Endothelial cell (in vitro differentiated cells): ENCODE measurements at regions not wholly inside any gene's neighbourhood (a gene's known extent, or its start where the extent isn't known, plus 50 kb on each side); places are given as distances from the start of the nearest gene placed in this dataset.

ENCODE experiments used
- DNase-seq: peaks from one replicate; pipeline ENCODE4 v3.0.0; 2021; ENCODE audit warnings: low spot score
- H3K27ac Mint-ChIP-seq: one replicate; pipeline ENCODE4 v1.8.0; 2021; ENCODE audit warnings: mixed read lengths, inconsistent platforms; ENCODE audit not compliant: unreplicated experiment
- H3K27me3 Mint-ChIP-seq: one replicate; pipeline ENCODE4 v1.8.0; 2021; ENCODE audit warnings: mild to moderate bottlenecking, moderate library complexity, mixed read lengths, inconsistent platforms; ENCODE audit not compliant: unreplicated experiment
- H3K36me3 Mint-ChIP-seq: one replicate; pipeline ENCODE4 v1.8.0; 2021; ENCODE audit warnings: mild to moderate bottlenecking, low read depth, mixed read lengths, inconsistent platforms; ENCODE audit not compliant: unreplicated experiment
- H3K4me1 Mint-ChIP-seq: one replicate; pipeline ENCODE4 v1.8.0; 2021; ENCODE audit warnings: mild to moderate bottlenecking, mixed read lengths, inconsistent platforms; ENCODE audit not compliant: unreplicated experiment
- H3K4me3 Mint-ChIP-seq: one replicate; pipeline ENCODE4 v1.8.0; 2021; ENCODE audit warnings: mild to moderate bottlenecking, mixed read lengths, inconsistent platforms; ENCODE audit not compliant: unreplicated experiment
- H3K9me3 Mint-ChIP-seq: one replicate; pipeline ENCODE4 v1.8.0; 2021; ENCODE audit warnings: mixed read lengths, inconsistent platforms; ENCODE audit not compliant: unreplicated experiment
- TF ChIP-seq, protein P1 (sequence below): fragments of 200-600 bp; sonication (generic); IDR thresholded peaks from one replicate; pipeline ENCODE4 v1.5.0; 2021; ENCODE audit warnings: antibody characterized with exemption; ENCODE audit not compliant: unreplicated experiment

- H3K4me3 Mint-ChIP-seq: no peak overlapping the region
- no peaks in the 10 kb centered on the region for H3K36me3 Mint-ChIP-seq
- no peak overlapping the region for H3K27ac Mint-ChIP-seq
- H3K27me3 Mint-ChIP-seq: no peaks in the 10 kb centered on the region
- no peaks in the 10 kb centered on the region for H3K9me3 Mint-ChIP-seq
- TF ChIP-seq, protein P1, sequence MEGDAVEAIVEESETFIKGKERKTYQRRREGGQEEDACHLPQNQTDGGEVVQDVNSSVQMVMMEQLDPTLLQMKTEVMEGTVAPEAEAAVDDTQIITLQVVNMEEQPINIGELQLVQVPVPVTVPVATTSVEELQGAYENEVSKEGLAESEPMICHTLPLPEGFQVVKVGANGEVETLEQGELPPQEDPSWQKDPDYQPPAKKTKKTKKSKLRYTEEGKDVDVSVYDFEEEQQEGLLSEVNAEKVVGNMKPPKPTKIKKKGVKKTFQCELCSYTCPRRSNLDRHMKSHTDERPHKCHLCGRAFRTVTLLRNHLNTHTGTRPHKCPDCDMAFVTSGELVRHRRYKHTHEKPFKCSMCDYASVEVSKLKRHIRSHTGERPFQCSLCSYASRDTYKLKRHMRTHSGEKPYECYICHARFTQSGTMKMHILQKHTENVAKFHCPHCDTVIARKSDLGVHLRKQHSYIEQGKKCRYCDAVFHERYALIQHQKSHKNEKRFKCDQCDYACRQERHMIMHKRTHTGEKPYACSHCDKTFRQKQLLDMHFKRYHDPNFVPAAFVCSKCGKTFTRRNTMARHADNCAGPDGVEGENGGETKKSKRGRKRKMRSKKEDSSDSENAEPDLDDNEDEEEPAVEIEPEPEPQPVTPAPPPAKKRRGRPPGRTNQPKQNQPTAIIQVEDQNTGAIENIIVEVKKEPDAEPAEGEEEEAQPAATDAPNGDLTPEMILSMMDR: no peak
- H3K4me1 Mint-ChIP-seq: peaks cover 13% of the 10 kb centered on the region
- no peak for DNase-seq
Observed at GRCh38 chr20:6245436-6245835, 122.6 kb upstream of the FERMT1 start.

DNA sequence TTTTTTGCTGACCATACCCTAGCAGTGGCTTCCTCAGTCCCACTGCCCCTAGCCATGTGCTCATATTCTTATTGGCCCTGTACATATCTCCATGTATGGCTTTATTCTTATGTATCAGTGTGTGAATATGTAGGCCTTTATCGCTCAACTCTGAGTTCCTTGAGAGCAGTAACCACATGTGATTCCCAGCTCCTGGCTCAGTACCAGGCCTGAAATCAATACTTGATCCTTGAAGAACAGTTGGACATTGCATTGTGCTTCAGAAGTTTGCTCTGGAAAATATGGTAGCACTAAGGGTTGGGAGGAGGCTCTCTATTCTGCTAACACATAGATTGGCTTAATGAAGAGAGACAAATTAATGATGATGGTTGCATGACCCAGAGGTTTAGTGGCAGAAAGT lies 118.8 kb upstream of the FERMT1 start:
- TF ChIP-seq, protein P1: no peak
- Mint-ChIP-seq H3K4me3 (no peak overlapping the region), H3K4me1 (no peaks in the 10 kb centered on the region), H3K9me3 (no peaks in the 10 kb centered on the region), H3K27me3 (no peaks in the 10 kb centered on the region), H3K27ac (no peak overlapping the region), H3K36me3 (no peaks in the 10 kb centered on the region)
- no peak for DNase-seq

GRCh38 chr20:6240059-6240458 lies 117.2 kb upstream of the FERMT1 start:
- H3K27me3 Mint-ChIP-seq: no peaks in the 10 kb centered on the region
- TF ChIP-seq, protein P1: no peak
- no peaks in the 10 kb centered on the region for H3K9me3 Mint-ChIP-seq
- H3K4me1 Mint-ChIP-seq: no peaks in the 10 kb centered on the region
- H3K36me3 Mint-ChIP-seq: no peaks in the 10 kb centered on the region
- no peak overlapping the region for H3K27ac Mint-ChIP-seq
- no peak overlapping the region for H3K4me3 Mint-ChIP-seq
- no peak for DNase-seq

DNA sequence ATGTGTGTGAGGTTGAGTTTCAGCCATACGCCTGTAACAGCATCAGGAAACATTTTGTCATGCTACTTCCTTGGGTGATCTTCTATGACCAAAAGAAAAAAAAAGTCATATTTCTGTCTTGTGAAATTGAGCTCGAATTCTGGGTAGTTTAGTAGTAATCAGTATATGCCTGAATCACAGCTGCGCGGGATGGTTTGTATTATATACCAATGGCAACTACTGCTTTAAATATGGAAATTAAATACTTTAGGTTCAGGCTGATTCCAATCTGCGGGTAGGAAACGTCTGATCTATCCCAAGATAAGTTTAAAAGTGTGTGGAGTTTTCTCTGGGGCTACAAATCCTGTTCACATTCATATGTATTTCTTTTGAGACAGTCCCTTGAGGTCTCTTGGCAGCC lies 115.6 kb upstream of the FERMT1 start:
- Mint-ChIP-seq H3K27ac (no peak overlapping the region), H3K27me3 (no peaks in the 10 kb centered on the region), H3K9me3 (no peaks in the 10 kb centered on the region), H3K4me1 (no peaks in the 10 kb centered on the region), H3K4me3 (no peak overlapping the region), H3K36me3 (no peaks in the 10 kb centered on the region)
- no peak for DNase-seq
- TF ChIP-seq, protein P1: no peak

- Mint-ChIP-seq H3K27ac (no peak overlapping the region), H3K4me3 (no peak overlapping the region)
Observed at GRCh38 chr20:6235510-6235909, 112.7 kb upstream of the FERMT1 start.

More at GRCh38 chr20:6235510-6235909, 112.7 kb upstream of the FERMT1 start:
- H3K36me3 Mint-ChIP-seq: no peaks in the 10 kb centered on the region
- no peak for DNase-seq
- H3K9me3 Mint-ChIP-seq: no peaks in the 10 kb centered on the region
- no peaks in the 10 kb centered on the region for H3K4me1 Mint-ChIP-seq
- H3K27me3 Mint-ChIP-seq: no peaks in the 10 kb centered on the region
- TF ChIP-seq, protein P1: no peak
